ENCODE measurements at regions not wholly inside any gene's neighbourhood (a gene's known extent, or its start where the extent isn't known, plus 50 kb on each side); places are given as distances from the start of the nearest gene placed in this dataset.

DNA sequence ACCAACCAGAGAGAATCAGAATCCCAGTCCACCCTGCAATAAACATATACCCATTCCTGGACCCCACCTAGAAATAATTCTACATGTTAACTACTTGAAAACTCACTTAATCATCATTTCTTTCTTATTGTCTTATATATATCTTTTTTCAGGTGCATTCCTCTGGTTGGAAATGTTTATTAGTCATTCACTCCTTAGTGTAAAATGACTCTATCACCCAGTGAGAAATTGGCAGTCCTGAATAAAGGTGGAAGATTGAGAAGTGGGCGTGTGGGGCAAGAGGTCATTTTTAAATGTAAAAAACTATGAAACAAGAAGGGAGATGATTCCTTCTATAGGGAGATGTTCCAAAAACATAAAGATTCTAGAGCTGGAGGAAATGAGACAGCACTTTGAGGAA lies 101.2 kb upstream of the MBNL2 start:
- H3K36me3 ChIP-seq (ENCODE audit: control insufficient read depth in 2 of 2, insufficient read depth in 2 of 2, low read length in 2 of 2) = no peaks in the 10 kb centered on the region
- H3K27me3 ChIP-seq (ENCODE audit: control insufficient read depth in 2 of 2, insufficient read depth in 2 of 2, low read length in 2 of 2) = no peaks in the 10 kb centered on the region
- H3K9ac ChIP-seq (ENCODE audit: low read depth in 1 of 2, low read length in 2 of 2) = no peak overlapping the region
- no peak overlapping the region for H3K4me3 ChIP-seq (ENCODE audit: low read length in 2 of 2)
- no peaks in the 10 kb centered on the region for H3K4me1 ChIP-seq (ENCODE audit: control insufficient read depth in 2 of 2, insufficient read depth in 2 of 2, low read length in 2 of 2)
- no peaks in the 10 kb centered on the region for H3K9me3 ChIP-seq (ENCODE audit: control insufficient read depth in 2 of 2, low read length in 2 of 2)
- H3K27ac ChIP-seq (ENCODE audit: low read depth in 2 of 2, low read length in 2 of 2) = no peak overlapping the region

DNA sequence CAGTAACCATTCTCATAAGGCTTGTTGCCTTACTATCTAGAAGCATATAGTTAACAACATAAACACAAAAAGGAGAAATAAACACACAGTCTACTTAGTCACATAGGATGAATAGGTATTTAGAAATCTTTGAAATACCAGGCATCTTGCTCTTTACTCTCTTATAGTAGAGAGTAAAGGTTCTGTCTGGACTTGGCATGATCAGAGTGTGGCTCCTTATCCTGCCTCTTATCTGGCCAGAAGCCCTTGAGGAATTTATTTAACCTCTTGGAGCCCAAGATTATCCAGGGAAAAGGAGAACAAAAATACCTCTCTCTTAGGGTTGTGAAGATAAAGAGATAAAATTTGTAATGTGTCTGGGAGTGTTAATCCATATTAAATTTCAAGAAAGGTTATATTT lies 100.2 kb upstream of the MBNL2 start:
- H3K4me3 ChIP-seq (ENCODE audit: low read length in 2 of 2) = no peak overlapping the region
- no peak overlapping the region for H3K9ac ChIP-seq (ENCODE audit: low read depth in 1 of 2, low read length in 2 of 2)
- H3K27me3 ChIP-seq (ENCODE audit: control insufficient read depth in 2 of 2, insufficient read depth in 2 of 2, low read length in 2 of 2) = no peaks in the 10 kb centered on the region
- no peaks in the 10 kb centered on the region for H3K9me3 ChIP-seq (ENCODE audit: control insufficient read depth in 2 of 2, low read length in 2 of 2)
- H3K27ac ChIP-seq (ENCODE audit: low read depth in 2 of 2, low read length in 2 of 2) = no peak overlapping the region
- no peaks in the 10 kb centered on the region for H3K36me3 ChIP-seq (ENCODE audit: control insufficient read depth in 2 of 2, insufficient read depth in 2 of 2, low read length in 2 of 2)
- H3K4me1 ChIP-seq (ENCODE audit: control insufficient read depth in 2 of 2, insufficient read depth in 2 of 2, low read length in 2 of 2) = no peaks in the 10 kb centered on the region

DNA sequence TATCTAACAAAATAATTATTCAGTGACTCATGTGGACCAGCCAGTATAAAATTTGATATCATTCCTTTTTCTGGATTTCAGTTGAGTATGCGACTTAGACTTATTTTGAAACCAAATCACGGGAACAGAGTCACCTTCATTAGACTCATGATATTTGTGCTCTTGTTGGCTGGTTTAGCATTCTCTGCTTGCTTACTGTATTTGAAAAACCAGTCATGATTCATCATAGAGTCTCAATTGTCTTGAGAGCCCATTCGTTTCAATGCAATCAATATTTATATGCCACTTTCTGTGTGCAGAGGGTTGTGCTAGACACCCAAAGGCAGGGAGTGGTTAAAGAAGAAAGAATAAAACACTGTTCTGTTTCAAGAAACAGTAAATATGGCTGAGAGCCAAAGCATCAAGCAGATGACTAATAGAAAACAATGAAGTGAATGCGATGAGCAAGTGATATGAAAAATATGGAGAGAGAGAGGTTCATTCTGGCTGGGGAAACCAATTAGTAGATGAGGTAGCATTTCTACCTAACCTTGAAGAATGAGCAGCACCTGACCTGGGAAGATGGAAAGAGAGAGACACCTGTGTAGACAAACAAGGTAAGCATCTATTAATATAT lies 99.6 kb upstream of the MBNL2 start:
- Histone ChIP-seq H3K4me1 (ENCODE audit: control insufficient read depth in 2 of 2, insufficient read depth in 2 of 2, low read length in 2 of 2) (no peaks in the 10 kb centered on the region), H3K27ac (ENCODE audit: low read depth in 2 of 2, low read length in 2 of 2) (no peak overlapping the region), H3K27me3 (ENCODE audit: control insufficient read depth in 2 of 2, insufficient read depth in 2 of 2, low read length in 2 of 2) (no peaks in the 10 kb centered on the region)

DNA sequence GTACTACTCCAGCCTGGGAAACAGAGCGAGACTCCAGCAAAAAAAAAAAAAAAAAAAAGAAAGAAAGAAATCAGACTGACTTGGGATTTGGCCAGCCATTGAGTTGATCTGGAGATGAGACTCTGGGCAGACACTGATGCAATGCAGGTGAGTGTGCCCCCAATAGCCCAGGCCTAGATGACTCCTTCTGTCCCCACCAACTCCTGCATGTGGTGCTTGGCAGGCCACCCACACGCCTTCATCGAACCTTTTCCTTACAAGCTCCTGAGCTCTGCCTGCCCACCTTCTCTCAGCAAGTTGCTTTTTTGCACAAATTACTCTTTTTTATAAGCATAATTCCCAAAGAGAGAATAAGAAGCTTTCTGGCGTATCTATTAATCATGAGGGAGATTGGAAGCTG lies 97.9 kb upstream of the MBNL2 start:
- Histone ChIP-seq H3K9me3 (ENCODE audit: control insufficient read depth in 2 of 2, low read length in 2 of 2) (no peaks in the 10 kb centered on the region), H3K4me1 (ENCODE audit: control insufficient read depth in 2 of 2, insufficient read depth in 2 of 2, low read length in 2 of 2) (no peaks in the 10 kb centered on the region), H3K36me3 (ENCODE audit: control insufficient read depth in 2 of 2, insufficient read depth in 2 of 2, low read length in 2 of 2) (no peaks in the 10 kb centered on the region), H3K9ac (ENCODE audit: low read depth in 1 of 2, low read length in 2 of 2) (no peak overlapping the region), H3K4me3 (ENCODE audit: low read length in 2 of 2) (no peak overlapping the region), H3K27me3 (ENCODE audit: control insufficient read depth in 2 of 2, insufficient read depth in 2 of 2, low read length in 2 of 2) (no peaks in the 10 kb centered on the region), H3K27ac (ENCODE audit: low read depth in 2 of 2, low read length in 2 of 2) (no peak overlapping the region)

More for the DNA sequence above, 99.6 kb upstream of the MBNL2 start:
- H3K9ac ChIP-seq (ENCODE audit: low read depth in 1 of 2, low read length in 2 of 2) = no peak overlapping the region
- H3K36me3 ChIP-seq (ENCODE audit: control insufficient read depth in 2 of 2, insufficient read depth in 2 of 2, low read length in 2 of 2) = no peaks in the 10 kb centered on the region
- H3K9me3 ChIP-seq (ENCODE audit: control insufficient read depth in 2 of 2, low read length in 2 of 2) = no peaks in the 10 kb centered on the region
- H3K4me3 ChIP-seq (ENCODE audit: low read length in 2 of 2) = no peak overlapping the region

DNA sequence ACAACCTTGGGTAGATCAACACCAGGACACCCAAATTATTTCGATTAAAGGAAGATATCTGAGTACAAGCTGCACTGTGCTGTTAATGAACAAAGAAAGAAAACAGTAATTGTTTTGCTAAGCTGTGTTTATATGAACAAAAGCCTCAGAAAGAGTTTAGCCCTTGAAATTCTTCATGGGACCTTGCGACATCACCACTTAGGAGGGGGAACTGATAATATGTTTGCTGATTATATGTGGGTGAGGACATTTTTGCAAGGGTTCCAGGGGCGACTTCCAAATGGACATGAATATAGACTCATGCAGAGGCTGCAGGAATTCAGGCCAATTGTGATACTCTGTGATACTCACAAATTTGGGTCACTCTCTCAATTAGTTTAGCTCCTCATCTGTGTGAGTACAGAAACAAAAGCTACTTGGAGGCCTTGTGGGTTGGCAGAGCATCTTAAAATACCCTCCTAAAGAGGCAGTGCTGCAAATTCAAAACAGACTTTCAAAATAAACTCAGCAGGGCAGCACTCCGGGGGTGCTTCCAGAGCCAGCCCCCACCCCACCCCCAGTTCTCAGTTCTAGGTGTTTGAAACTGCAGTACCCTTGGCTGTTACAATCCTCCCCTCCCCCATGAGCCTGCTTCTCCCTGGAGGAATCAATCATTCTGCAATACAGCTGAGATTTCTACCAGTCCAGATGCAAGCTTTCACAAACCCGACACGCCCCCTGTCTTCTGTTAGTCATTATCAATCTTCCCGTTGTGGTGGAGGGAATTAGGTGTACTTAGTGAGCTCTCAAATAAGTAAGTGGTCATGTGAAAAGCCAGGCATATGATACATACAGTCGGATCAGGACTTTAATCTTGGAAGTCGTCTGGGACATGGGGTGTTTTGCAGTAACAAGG lies 97.0 kb upstream of the MBNL2 start:
- H3K4me1 ChIP-seq (ENCODE audit: control insufficient read depth in 2 of 2, insufficient read depth in 2 of 2, low read length in 2 of 2) = no peaks in the 10 kb centered on the region
- H3K9ac ChIP-seq (ENCODE audit: low read depth in 1 of 2, low read length in 2 of 2) = no peak overlapping the region
- H3K27ac ChIP-seq (ENCODE audit: low read depth in 2 of 2, low read length in 2 of 2) = no peak overlapping the region
- no peaks in the 10 kb centered on the region for H3K27me3 ChIP-seq (ENCODE audit: control insufficient read depth in 2 of 2, insufficient read depth in 2 of 2, low read length in 2 of 2)
- H3K36me3 ChIP-seq (ENCODE audit: control insufficient read depth in 2 of 2, insufficient read depth in 2 of 2, low read length in 2 of 2) = no peaks in the 10 kb centered on the region
- H3K4me3 ChIP-seq (ENCODE audit: low read length in 2 of 2) = no peak overlapping the region
- no peaks in the 10 kb centered on the region for H3K9me3 ChIP-seq (ENCODE audit: control insufficient read depth in 2 of 2, low read length in 2 of 2)

DNA sequence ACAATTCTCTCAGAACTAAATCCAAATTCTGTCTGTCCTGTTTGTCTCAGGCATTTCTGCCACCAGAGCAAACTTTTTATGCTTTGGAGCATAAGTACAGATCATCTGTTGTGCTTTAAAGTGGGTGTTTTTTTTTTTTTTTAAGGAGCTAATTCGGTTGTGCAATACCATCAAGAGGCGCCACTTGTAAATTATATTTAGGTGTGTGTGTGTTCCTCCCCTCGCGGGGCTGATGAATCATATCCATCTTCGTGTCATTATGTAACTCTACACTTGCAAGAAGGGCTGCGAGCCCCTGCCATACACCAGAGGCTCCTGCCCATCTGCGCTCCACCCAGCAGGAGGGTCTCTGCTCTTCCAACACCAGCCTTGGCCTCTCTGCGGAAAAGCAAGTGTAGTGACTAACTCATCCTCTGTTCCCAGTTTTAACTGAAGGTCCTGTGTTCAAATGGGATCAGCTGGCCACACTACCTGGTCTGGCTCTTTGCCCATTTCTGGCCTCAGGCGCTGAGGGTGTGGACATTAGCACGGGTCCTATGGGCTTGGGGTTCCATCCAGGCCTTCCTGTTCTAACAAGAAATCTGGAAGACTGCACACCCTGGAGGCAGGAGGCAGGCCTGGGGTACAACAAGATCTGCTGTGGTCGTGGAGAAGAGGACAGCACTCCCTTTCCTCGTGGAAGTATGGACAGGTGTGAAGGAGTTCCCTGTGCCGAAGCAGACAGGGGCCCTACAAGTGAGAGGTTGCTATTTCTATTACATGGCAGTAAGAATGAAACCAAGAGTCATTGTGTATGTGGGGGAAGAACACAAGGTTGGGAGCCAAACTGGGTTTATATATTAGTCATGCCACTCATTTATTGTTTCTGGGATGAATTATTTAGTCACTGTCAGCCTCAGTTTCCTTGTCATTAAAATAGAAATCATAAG lies 96.1 kb upstream of the MBNL2 start:
- Histone ChIP-seq H3K9ac (ENCODE audit: low read depth in 1 of 2, low read length in 2 of 2) (no peak overlapping the region), H3K4me3 (ENCODE audit: low read length in 2 of 2) (no peak overlapping the region), H3K9me3 (ENCODE audit: control insufficient read depth in 2 of 2, low read length in 2 of 2) (no peaks in the 10 kb centered on the region), H3K27ac (ENCODE audit: low read depth in 2 of 2, low read length in 2 of 2) (peak overlapping the region in 1 of 2 donors; percentile 3), H3K4me1 (ENCODE audit: control insufficient read depth in 2 of 2, insufficient read depth in 2 of 2, low read length in 2 of 2) (no peaks in the 10 kb centered on the region), H3K27me3 (ENCODE audit: control insufficient read depth in 2 of 2, insufficient read depth in 2 of 2, low read length in 2 of 2) (no peaks in the 10 kb centered on the region), H3K36me3 (ENCODE audit: control insufficient read depth in 2 of 2, insufficient read depth in 2 of 2, low read length in 2 of 2) (no peaks in the 10 kb centered on the region)

DNA sequence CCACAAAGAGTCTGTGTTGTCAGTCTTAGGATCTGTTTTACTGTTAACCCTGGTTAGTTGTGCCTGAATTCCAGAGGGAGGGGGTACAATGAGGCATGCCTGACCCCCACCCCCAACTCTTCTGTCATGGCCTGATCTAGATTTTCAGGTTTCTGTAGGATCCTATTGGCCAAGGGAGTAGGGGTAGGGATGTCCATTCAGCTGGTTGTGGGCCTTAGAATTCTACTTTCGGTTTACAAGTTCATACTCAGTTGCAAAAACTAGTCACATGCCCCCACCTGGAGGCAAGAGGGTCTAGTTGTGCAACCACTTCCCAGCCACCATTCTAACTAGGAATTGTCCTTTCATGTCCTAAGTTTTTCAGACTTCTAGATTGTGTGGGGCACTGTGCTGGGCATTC lies 94.3 kb upstream of the MBNL2 start:
- no peak overlapping the region for H3K9ac ChIP-seq (ENCODE audit: low read depth in 1 of 2, low read length in 2 of 2)
- H3K36me3 ChIP-seq (ENCODE audit: control insufficient read depth in 2 of 2, insufficient read depth in 2 of 2, low read length in 2 of 2) = no peaks in the 10 kb centered on the region
- H3K4me3 ChIP-seq (ENCODE audit: low read length in 2 of 2) = no peak overlapping the region
- H3K27ac ChIP-seq (ENCODE audit: low read depth in 2 of 2, low read length in 2 of 2) = no peak overlapping the region
- no peaks in the 10 kb centered on the region for H3K27me3 ChIP-seq (ENCODE audit: control insufficient read depth in 2 of 2, insufficient read depth in 2 of 2, low read length in 2 of 2)
- no peaks in the 10 kb centered on the region for H3K4me1 ChIP-seq (ENCODE audit: control insufficient read depth in 2 of 2, insufficient read depth in 2 of 2, low read length in 2 of 2)
- H3K9me3 ChIP-seq (ENCODE audit: control insufficient read depth in 2 of 2, low read length in 2 of 2) = no peaks in the 10 kb centered on the region

DNA sequence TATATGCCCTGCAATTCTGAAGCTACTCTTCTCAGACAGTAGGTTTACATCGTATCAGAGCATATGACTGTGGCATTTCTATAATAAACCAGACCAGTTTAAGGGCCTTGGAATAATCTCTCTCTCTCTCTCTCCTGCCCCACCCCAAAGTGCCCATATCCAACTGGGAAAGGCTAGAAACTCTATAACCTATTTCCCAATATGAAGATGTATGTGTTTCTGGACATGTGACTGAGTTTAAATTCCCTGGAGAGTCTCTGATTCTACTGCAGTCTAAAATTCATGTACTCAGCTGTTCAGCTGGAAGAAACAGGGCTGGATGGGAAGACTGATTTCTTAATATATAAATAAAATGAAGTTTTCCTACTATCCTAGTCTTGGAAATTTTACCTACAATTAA lies 91.9 kb upstream of the MBNL2 start:
- no peaks in the 10 kb centered on the region for H3K9me3 ChIP-seq (ENCODE audit: control insufficient read depth in 2 of 2, low read length in 2 of 2)
- H3K36me3 ChIP-seq (ENCODE audit: control insufficient read depth in 2 of 2, insufficient read depth in 2 of 2, low read length in 2 of 2) = no peaks in the 10 kb centered on the region
- no peaks in the 10 kb centered on the region for H3K27me3 ChIP-seq (ENCODE audit: control insufficient read depth in 2 of 2, insufficient read depth in 2 of 2, low read length in 2 of 2)
- no peak overlapping the region for H3K27ac ChIP-seq (ENCODE audit: low read depth in 2 of 2, low read length in 2 of 2)
- no peak overlapping the region for H3K4me3 ChIP-seq (ENCODE audit: low read length in 2 of 2)
- no peaks in the 10 kb centered on the region for H3K4me1 ChIP-seq (ENCODE audit: control insufficient read depth in 2 of 2, insufficient read depth in 2 of 2, low read length in 2 of 2)
- H3K9ac ChIP-seq (ENCODE audit: low read depth in 1 of 2, low read length in 2 of 2) = no peak overlapping the region

DNA sequence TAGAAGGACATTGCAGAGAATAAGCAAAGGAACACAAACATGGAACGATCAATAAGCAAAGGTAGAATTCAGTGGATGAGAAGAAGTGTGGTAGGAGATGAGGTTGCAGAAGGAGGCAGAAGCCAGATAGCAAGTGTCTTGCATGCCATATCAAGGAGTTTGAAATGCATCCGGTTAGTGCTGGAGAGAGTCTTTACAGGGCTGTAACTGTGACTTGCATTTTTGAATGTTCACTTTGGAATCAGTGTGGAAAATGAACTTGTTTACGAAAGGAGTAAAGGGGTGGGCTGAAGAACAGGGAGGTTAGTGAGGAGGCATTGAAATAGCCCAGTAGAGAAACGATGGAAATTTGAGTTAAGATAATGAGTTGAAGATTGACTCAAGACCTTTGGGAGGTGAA lies 90.7 kb upstream of the MBNL2 start:
- Histone ChIP-seq H3K9ac (ENCODE audit: low read depth in 1 of 2, low read length in 2 of 2) (no peak overlapping the region), H3K4me3 (ENCODE audit: low read length in 2 of 2) (no peak overlapping the region), H3K36me3 (ENCODE audit: control insufficient read depth in 2 of 2, insufficient read depth in 2 of 2, low read length in 2 of 2) (no peaks in the 10 kb centered on the region), H3K27ac (ENCODE audit: low read depth in 2 of 2, low read length in 2 of 2) (no peak overlapping the region), H3K9me3 (ENCODE audit: control insufficient read depth in 2 of 2, low read length in 2 of 2) (no peaks in the 10 kb centered on the region), H3K4me1 (ENCODE audit: control insufficient read depth in 2 of 2, insufficient read depth in 2 of 2, low read length in 2 of 2) (no peaks in the 10 kb centered on the region), H3K27me3 (ENCODE audit: control insufficient read depth in 2 of 2, insufficient read depth in 2 of 2, low read length in 2 of 2) (no peaks in the 10 kb centered on the region)

DNA sequence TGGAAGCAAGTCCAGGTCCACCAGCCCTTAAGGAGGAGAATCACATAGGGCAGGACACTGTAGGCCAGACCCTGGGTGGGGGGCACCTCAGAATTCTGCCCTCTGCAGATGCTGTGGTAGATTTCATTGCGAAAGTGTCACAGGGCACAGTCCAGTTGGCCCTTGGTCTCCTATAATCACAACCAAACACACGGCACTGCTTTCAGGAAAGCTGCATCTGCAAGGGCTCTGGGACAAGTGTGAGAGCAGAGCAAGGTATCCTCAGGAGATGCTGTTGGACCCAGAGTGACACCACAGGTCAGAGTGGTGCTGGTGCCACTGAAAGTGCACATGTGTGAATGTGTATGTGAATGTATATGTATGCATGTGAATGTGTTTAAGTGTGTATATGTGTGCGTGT lies 88.6 kb upstream of the MBNL2 start:
- Histone ChIP-seq H3K9ac (ENCODE audit: low read depth in 1 of 2, low read length in 2 of 2) (no peak overlapping the region), H3K27ac (ENCODE audit: low read depth in 2 of 2, low read length in 2 of 2) (no peak overlapping the region), H3K4me1 (ENCODE audit: control insufficient read depth in 2 of 2, insufficient read depth in 2 of 2, low read length in 2 of 2) (no peaks in the 10 kb centered on the region), H3K36me3 (ENCODE audit: control insufficient read depth in 2 of 2, insufficient read depth in 2 of 2, low read length in 2 of 2) (no peaks in the 10 kb centered on the region), H3K27me3 (ENCODE audit: control insufficient read depth in 2 of 2, insufficient read depth in 2 of 2, low read length in 2 of 2) (no peaks in the 10 kb centered on the region), H3K9me3 (ENCODE audit: control insufficient read depth in 2 of 2, low read length in 2 of 2) (no peaks in the 10 kb centered on the region), H3K4me3 (ENCODE audit: low read length in 2 of 2) (no peak overlapping the region)

All from mucosa of rectum (tissue), 2 donors.